ENCODE measurements at regions not wholly inside any gene's neighbourhood (a gene's known extent, or its start where the extent isn't known, plus 50 kb on each side); places are given as distances from the start of the nearest gene placed in this dataset.

DNA sequence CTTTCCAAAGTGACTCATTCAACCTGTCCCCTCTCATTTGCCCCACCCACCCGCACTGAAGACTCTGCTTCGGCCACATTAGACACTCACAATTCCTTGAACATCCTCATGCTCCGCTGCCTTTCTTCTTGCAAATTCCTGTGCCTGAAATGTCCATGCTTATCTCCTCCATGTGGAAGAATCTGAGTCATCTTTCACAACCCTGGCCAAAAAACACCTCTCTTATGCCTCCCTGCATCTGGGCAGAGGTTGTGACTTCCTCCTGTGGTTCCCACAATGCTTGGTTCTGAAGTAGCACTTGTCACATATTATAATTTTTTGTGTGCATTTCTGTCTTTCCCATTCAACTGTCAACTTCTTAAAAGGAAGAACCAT lies 238.6 kb downstream of the ENC1 start:
- H3K79me1 ChIP-seq (ENCODE audit: low read depth, low read length) = no peaks in the 10 kb centered on the region
- no peak for TF ChIP-seq CHD1 (IDR thresholded peaks at IDR 0.05; ENCODE audit: low read depth, low read length)
- no peak for TF ChIP-seq RFX5 (IDR thresholded peaks at IDR 0.05; ENCODE audit: borderline replicate concordance, low read depth, low read length)
- no peak for TF ChIP-seq RBBP5 (IDR thresholded peaks at IDR 0.05; ENCODE audit: borderline replicate concordance, low read depth, low read length)
- no peak overlapping the region for H3K14ac ChIP-seq (ENCODE audit: insufficient read length)
- H3K4me2 ChIP-seq (ENCODE audit: insufficient read depth in 1 of 2, low read depth in 2 of 2, low read length in 2 of 2) = no peak overlapping the region
- H3K27me3 ChIP-seq (replicated peaks in 1 of 4; ENCODE audit: control insufficient read depth in 3 of 4, extremely low read depth in 1 of 4, insufficient read depth in 3 of 4, low read length in 3 of 4) = no peaks in the 10 kb centered on the region; a peak in 2 of 7 replicates
- no peaks in the 10 kb centered on the region for H3K36me3 ChIP-seq (ENCODE audit: control insufficient read depth in 2 of 4, insufficient read depth in 4 of 4, low read length in 3 of 4)
- no peaks in the 10 kb centered on the region for H4K20me1 ChIP-seq (replicated peaks in 1 of 2; ENCODE audit: control insufficient read depth in 1 of 2, insufficient read depth in 2 of 2, low read length in 2 of 2)
- no peak overlapping the region for H4K5ac ChIP-seq (ENCODE audit: insufficient read length, low read depth, low read length)
- no peak overlapping the region for H2BK12ac ChIP-seq (ENCODE audit: low read depth, low read length)
- H3K79me2 ChIP-seq (ENCODE audit: control insufficient read depth in 1 of 2, insufficient read depth in 2 of 2, low read length in 2 of 2) = no peaks in the 10 kb centered on the region
- H2BK5ac ChIP-seq (ENCODE audit: low read depth, low read length) = no peak overlapping the region
- H2BK20ac ChIP-seq (ENCODE audit: low read length) = no peak overlapping the region
- DNase-seq (ENCODE audit: low read depth in 1 of 2, low spot score in 2 of 2) (no peak), FAIRE-seq (no peak)
- no peak overlapping the region for H3K4me3 ChIP-seq (ENCODE audit: extremely low read depth in 1 of 4, insufficient read depth in 2 of 4, low read depth in 3 of 4, low read length in 4 of 4)
- H3K4me1 ChIP-seq (replicated peaks in 1 of 4; ENCODE audit: control insufficient read depth in 3 of 4, insufficient read depth in 4 of 4, low read length in 3 of 4) = no peaks in the 10 kb centered on the region
- H3K9me3 ChIP-seq (ENCODE audit: insufficient read depth in 2 of 2, low read depth in 1 of 2, low read length in 1 of 2) = no peaks in the 10 kb centered on the region
- H3K27ac ChIP-seq (ENCODE audit: low read depth, low read length) = no peak overlapping the region
- H4K8ac ChIP-seq (ENCODE audit: extremely low read depth, insufficient read depth, low read length) = no peak overlapping the region
- ChIA-PET CTCF (ENCODE audit: partially characterized antibody) (interaction anchor here (1.0 kb wide), 2 partner anchors 9 to 224 kb away, joined by 3 to 4 read pairs; no protein-coding TSS in a partner anchor), POLR2A (ENCODE audit: partially characterized antibody) (no interaction called here)
- H3K23me2 ChIP-seq (ENCODE audit: low read depth, low read length) = no peaks in the 10 kb centered on the region
- H3K9ac ChIP-seq (replicated peaks in 1 of 4; ENCODE audit: extremely low read depth in 1 of 4, low read depth in 3 of 4, low read length in 3 of 4) = no peak overlapping the region
- no peak overlapping the region for H3K18ac ChIP-seq (ENCODE audit: extremely low read depth, low read length)
- H2AK5ac ChIP-seq (ENCODE audit: low read depth, low read length) = no peak overlapping the region
- no peak overlapping the region for H4K91ac ChIP-seq (replicated peaks; ENCODE audit: insufficient read length, low read length)
- H2AFZ ChIP-seq (ENCODE audit: low read length) = no peak overlapping the region
- H3K56ac ChIP-seq (replicated peaks; ENCODE audit: insufficient read length, low read depth, low read length) = no peak overlapping the region
- 85% methylated on average over 2 of the region's 3 CpGs; no CpG with 5 or more reads in 1 of the 2 experiments for WGBS, 2 experiments (ENCODE audit: extremely low coverage in 1 of 2, insufficient coverage in 1 of 2, insufficient read length in 1 of 2, insufficient replicate concordance in 2 of 2, low coverage in 1 of 2, low lambda C conversion rate in 2 of 2, missing lambda C conversion rate in 1 of 2)
- H3K23ac ChIP-seq (ENCODE audit: insufficient read length) = no peak overlapping the region
- H2BK15ac ChIP-seq (ENCODE audit: low read length) = no peak overlapping the region
- H3K4ac ChIP-seq (replicated peaks; ENCODE audit: insufficient read length, low read depth, low read length) = no peak overlapping the region
- no peak overlapping the region for H2BK120ac ChIP-seq (replicated peaks; ENCODE audit: low read depth, low read length)
